ENCODE measurements at regions not wholly inside any gene's neighbourhood (a gene's known extent, or its start where the extent isn't known, plus 50 kb on each side); places are given as distances from the start of the nearest gene placed in this dataset.

DNA sequence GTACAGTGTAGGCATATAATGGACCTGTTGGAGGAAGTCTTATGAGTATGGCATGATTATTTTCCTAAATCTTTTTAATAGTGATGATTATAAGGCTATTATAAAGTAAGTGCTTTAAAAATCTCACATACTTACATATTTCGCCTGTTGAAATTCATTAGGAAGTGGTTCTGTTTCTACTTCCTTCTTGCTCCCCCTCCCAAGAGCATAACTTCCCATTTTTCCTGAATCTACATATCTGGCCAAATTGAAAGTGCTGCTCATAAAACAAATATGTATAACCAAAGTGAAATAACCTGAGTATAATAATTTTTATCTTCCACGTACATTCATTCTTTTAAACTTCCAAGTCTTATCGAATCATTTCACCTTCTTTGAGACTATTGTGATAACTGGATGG, 455.6 kb upstream of the SEL1L start:
- ChIA-PET POLR2A (no interaction called here), CTCF (no interaction called here)
- TF ChIP-seq FOXM1 (IDR thresholded peaks at IDR 0.05; ENCODE audit: borderline replicate concordance) (no peak), LEF1 (IDR thresholded peaks at IDR 0.05; ENCODE audit: borderline replicate concordance) (no peak), ELF4 (IDR thresholded peaks at IDR 0.05) (no peak), HDGF (IDR thresholded peaks at IDR 0.05; ENCODE audit: borderline replicate concordance) (no peak), BHLHE40 (IDR thresholded peaks at IDR 0.05; ENCODE audit: borderline replicate concordance) (no peak), CTBP1 (IDR thresholded peaks at IDR 0.05; ENCODE audit: borderline replicate concordance) (no peak), SUZ12 (IDR thresholded peaks at IDR 0.05) (no peak), ARNT (IDR thresholded peaks at IDR 0.05) (no peak), TARDBP (IDR thresholded peaks at IDR 0.05) (no peak)
- TF ChIP-seq, protein P1, sequence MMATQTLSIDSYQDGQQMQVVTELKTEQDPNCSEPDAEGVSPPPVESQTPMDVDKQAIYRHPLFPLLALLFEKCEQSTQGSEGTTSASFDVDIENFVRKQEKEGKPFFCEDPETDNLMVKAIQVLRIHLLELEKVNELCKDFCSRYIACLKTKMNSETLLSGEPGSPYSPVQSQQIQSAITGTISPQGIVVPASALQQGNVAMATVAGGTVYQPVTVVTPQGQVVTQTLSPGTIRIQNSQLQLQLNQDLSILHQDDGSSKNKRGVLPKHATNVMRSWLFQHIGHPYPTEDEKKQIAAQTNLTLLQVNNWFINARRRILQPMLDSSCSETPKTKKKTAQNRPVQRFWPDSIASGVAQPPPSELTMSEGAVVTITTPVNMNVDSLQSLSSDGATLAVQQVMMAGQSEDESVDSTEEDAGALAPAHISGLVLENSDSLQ (IDR thresholded peaks at IDR 0.05): no peak
- no peak for DNase-seq (ENCODE audit: extremely low spot score)

DNA sequence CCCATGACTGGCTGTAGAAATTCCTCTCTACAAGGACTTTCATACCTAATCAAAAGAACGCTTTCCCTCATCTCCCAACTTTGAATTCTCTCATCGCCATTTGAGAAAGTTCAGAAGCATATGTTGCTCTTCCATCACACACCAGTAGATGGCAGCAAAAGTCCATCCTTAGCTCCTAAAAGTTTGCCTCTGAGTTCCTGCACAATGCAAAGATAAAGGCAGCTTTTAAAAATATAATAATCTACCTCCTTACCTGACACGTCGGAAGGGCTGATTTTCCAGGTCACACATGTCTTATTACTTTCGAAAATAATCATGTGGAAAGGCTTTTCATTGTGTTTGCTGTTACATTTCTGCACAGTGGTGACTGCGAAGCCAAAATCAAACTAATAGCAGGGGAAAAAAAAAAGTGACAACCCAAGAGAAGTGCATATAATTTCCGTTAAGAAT, 456.7 kb upstream of the SEL1L start:
- DNase-seq (ENCODE audit: extremely low spot score): peak; percentile 36
- CTCF ChIA-PET: interaction anchor here (0.6 kb wide), 2 partner anchors 1367 to 1689 kb away, joined by 3 to 4 read pairs; no protein-coding TSS in a partner anchor
- TF ChIP-seq SP1 (IDR thresholded peaks at IDR 0.05) (no peak), FOXK2 (IDR thresholded peaks at IDR 0.05) (no peak), NFRKB (IDR thresholded peaks at IDR 0.05) (no peak), FOXM1 (IDR thresholded peaks at IDR 0.05; ENCODE audit: borderline replicate concordance) (no peak), BHLHE40 (IDR thresholded peaks at IDR 0.05; ENCODE audit: borderline replicate concordance) (no peak), ELF4 (IDR thresholded peaks at IDR 0.05) (no peak), ZNF384 (IDR thresholded peaks at IDR 0.05) (no peak), HDGF (IDR thresholded peaks at IDR 0.05; ENCODE audit: borderline replicate concordance) (no peak), ARNT (IDR thresholded peaks at IDR 0.05) (no peak), LEF1 (IDR thresholded peaks at IDR 0.05; ENCODE audit: borderline replicate concordance) (no peak), TARDBP (IDR thresholded peaks at IDR 0.05) (no peak)
- TF ChIP-seq, protein P1 (IDR thresholded peaks at IDR 0.05): no peak
- POLR2A ChIA-PET: no interaction called here

DNA sequence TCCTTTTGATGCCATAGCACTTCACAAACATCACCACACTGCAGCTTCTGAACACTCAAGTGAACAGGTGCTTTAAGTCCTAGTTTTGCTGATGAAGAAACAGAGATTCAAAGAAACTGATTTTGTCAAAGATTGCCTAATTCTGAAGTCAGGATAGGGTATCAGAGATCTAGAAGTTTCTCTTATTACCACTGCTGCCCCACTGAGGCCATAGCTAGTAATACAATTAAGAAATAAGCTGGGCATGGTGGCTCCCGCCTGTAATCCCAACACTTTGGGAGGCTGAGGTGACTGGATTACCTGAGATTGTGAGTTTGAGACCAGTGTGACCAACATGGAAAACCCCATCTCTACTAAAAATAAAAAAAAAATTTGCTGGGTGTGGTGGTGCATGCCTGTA, 458.3 kb upstream of the SEL1L start:
- DNase-seq (ENCODE audit: extremely low spot score): no peak

DNA sequence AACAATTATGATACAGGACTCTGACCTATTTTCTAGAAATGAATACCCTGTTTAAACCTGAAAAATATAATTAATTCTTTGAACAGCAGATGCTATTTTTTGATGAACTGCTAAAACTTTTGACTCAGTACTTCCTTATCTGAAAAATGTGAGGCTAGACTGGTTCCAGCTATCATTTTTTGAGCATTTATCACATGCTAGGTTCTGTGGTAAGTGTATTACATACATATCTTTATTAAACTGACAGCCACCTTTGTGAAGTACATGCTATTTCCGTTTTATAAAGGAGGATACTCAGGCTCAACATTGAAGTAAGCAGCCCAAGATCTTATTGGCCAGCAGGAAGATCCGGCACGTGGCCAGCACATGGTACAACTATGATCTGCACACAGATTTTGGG, 459.8 kb upstream of the SEL1L start:
- CTCF ChIA-PET: interaction anchor here (1.2 kb wide), 1 partner anchor 16 kb away, joined by 3 read pairs; no protein-coding TSS in a partner anchor
- TF ChIP-seq SP1 (IDR thresholded peaks at IDR 0.05): no peak
- TF ChIP-seq, protein P1 (IDR thresholded peaks at IDR 0.05): no peak
- no peak for TF ChIP-seq ARNT (IDR thresholded peaks at IDR 0.05)
- TF ChIP-seq HDGF (IDR thresholded peaks at IDR 0.05; ENCODE audit: borderline replicate concordance): no peak
- no peak for TF ChIP-seq SUZ12 (IDR thresholded peaks at IDR 0.05)
- TF ChIP-seq TARDBP (IDR thresholded peaks at IDR 0.05): no peak
- TF ChIP-seq L3MBTL2 (conservative IDR thresholded peaks at IDR 0.05): no peak
- no peak for TF ChIP-seq ZNF384 (IDR thresholded peaks at IDR 0.05)
- TF ChIP-seq NFRKB (IDR thresholded peaks at IDR 0.05): no peak
- TF ChIP-seq ELF4 (IDR thresholded peaks at IDR 0.05): no peak
- POLR2A ChIA-PET: no interaction called here
- no peak for DNase-seq (ENCODE audit: extremely low spot score)

More for the DNA sequence above, 458.3 kb upstream of the SEL1L start:
- TF ChIP-seq SP1 (IDR thresholded peaks at IDR 0.05) (no peak), FOXK2 (IDR thresholded peaks at IDR 0.05) (no peak), CTBP1 (IDR thresholded peaks at IDR 0.05; ENCODE audit: borderline replicate concordance) (no peak), HDGF (IDR thresholded peaks at IDR 0.05; ENCODE audit: borderline replicate concordance) (no peak), L3MBTL2 (conservative IDR thresholded peaks at IDR 0.05) (no peak), BHLHE40 (IDR thresholded peaks at IDR 0.05; ENCODE audit: borderline replicate concordance) (no peak), FOXA1 (IDR thresholded peaks at IDR 0.05) (no peak)
- TF ChIP-seq, protein P1 (IDR thresholded peaks at IDR 0.05): no peak
- CTCF ChIA-PET: interaction anchor here (1.2 kb wide), 1 partner anchor 18 kb away, joined by 3 read pairs; no protein-coding TSS in a partner anchor
- POLR2A ChIA-PET: no interaction called here

DNA sequence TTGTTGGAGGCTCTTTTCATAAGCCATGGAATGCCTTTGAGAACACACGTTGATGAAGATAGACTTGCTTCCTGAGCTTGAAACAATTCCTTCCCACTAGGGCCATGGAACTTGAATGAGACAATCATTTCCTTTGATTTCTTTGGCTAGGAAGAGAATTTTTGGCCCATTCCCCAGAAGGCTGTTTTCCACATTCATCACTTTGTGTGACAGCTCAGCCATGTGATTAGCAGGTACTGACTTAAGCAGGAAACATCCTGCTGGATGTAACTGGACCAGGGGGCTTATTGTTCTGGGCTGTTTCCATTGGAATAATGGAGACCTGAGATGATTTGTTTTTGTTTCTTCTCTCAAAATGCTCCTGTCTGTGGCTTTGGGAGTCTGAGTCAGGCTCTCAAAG, 469.8 kb upstream of the SEL1L start:
- ChIA-PET CTCF (no interaction called here), POLR2A (no interaction called here)
- TF ChIP-seq LEF1 (IDR thresholded peaks at IDR 0.05; ENCODE audit: borderline replicate concordance) (no peak), SP1 (IDR thresholded peaks at IDR 0.05) (no peak), SUZ12 (IDR thresholded peaks at IDR 0.05) (no peak), FOXK2 (IDR thresholded peaks at IDR 0.05) (no peak), L3MBTL2 (conservative IDR thresholded peaks at IDR 0.05) (no peak), CTBP1 (IDR thresholded peaks at IDR 0.05; ENCODE audit: borderline replicate concordance) (no peak), ARNT (IDR thresholded peaks at IDR 0.05) (no peak), NFRKB (IDR thresholded peaks at IDR 0.05) (no peak), FOXA1 (IDR thresholded peaks at IDR 0.05) (no peak), TARDBP (IDR thresholded peaks at IDR 0.05) (no peak)
- TF ChIP-seq, protein P1 (IDR thresholded peaks at IDR 0.05): no peak
- DNase-seq (ENCODE audit: extremely low spot score): no peak
